HCT116 (cell line): ENCODE measurements at regions not wholly inside any gene's neighbourhood (a gene's known extent, or its start where the extent isn't known, plus 50 kb on each side); places are given as distances from the start of the nearest gene placed in this dataset.

Experiments
- CBX3 ChIP-seq: IDR thresholded peaks from 2 replicates; pipeline ENCODE4 v1.6.1; 2012; ENCODE audit warnings: low read depth
- EZH2 ChIP-seq: fragments of 200-600 bp; sonication (generic); IDR thresholded peaks from 2 replicates; pipeline ENCODE4 v1.6.1; 2017; ENCODE audit warnings: antibody characterized with exemption, mixed run types
- JUND ChIP-seq: IDR thresholded peaks from 2 replicates; pipeline ENCODE4 v1.6.1; 2012
- POLR2AphosphoS5 ChIP-seq: IDR thresholded peaks from 2 replicates; pipeline ENCODE4 v1.6.1; 2011; ENCODE audit warnings: mild to moderate bottlenecking, low read depth, low read length, moderate library complexity
- SIN3A ChIP-seq: IDR thresholded peaks from 2 replicates; pipeline ENCODE4 v1.6.1; 2012; ENCODE audit warnings: low read depth
- SP1 ChIP-seq: IDR thresholded peaks from 2 replicates; pipeline ENCODE4 v1.6.1; 2012; ENCODE audit warnings: low read depth
- TCF7L2 ChIP-seq: IDR thresholded peaks from 2 replicates; pipeline ENCODE4 v1.7.0; 2011; ENCODE audit warnings: borderline replicate concordance, inconsistent platforms; ENCODE audit not compliant: insufficient read depth, insufficient read length; ENCODE audit errors: extremely low read depth
- TF ChIP-seq, protein P1 (sequence below), 3 experiments: fragments of 200-600 bp in 1 of 3; sonication (generic) in 1 of 3; IDR thresholded peaks in 2 of 3; conservative IDR thresholded peaks in 1 of 3; 2 replicates each; pipeline ENCODE4 v1.5.1; 2012 to 2017; ENCODE audit warnings: low read depth in 2 of 3, low read length in 2 of 3, antibody characterized with exemption in 1 of 3, borderline replicate concordance in 1 of 3, control low read depth in 1 of 3, mild to moderate bottlenecking in 1 of 3, mixed read lengths in 1 of 3, mixed run types in 1 of 3, moderate library complexity in 1 of 3; ENCODE audit not compliant: insufficient read depth in 1 of 3
- TF ChIP-seq, protein P2 (sequence below): IDR thresholded peaks from 2 replicates; pipeline ENCODE4 v1.6.1; 2012
- TF ChIP-seq, protein P3 (sequence below): IDR thresholded peaks from 2 replicates; pipeline ENCODE4 v1.6.1; 2011; ENCODE audit warnings: mild to moderate bottlenecking, low read length, moderate library complexity; ENCODE audit not compliant: insufficient replicate concordance; ENCODE audit errors: extremely low read depth

DNA sequence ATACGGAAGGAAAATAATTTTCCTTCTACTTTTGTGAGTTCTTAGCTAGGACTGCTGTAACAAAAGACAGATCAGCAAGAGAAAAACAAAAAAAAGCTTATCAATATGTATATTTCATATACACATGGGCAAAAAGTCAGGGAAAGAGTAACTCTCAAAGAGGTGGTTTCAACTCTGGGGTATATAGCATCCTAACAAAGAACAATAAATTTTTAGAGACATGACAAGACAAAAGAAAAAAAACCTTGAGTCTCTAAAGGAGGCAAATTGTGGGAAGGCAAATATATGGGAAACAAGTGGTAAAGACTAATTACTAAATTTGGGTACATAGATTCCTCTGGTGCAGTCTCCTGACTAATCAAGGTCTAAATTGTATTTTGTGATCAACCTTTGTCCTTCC is 93.2 kb downstream of the C5orf15 start:
- no peak for TF ChIP-seq POLR2AphosphoS5
- TF ChIP-seq, protein P1, sequence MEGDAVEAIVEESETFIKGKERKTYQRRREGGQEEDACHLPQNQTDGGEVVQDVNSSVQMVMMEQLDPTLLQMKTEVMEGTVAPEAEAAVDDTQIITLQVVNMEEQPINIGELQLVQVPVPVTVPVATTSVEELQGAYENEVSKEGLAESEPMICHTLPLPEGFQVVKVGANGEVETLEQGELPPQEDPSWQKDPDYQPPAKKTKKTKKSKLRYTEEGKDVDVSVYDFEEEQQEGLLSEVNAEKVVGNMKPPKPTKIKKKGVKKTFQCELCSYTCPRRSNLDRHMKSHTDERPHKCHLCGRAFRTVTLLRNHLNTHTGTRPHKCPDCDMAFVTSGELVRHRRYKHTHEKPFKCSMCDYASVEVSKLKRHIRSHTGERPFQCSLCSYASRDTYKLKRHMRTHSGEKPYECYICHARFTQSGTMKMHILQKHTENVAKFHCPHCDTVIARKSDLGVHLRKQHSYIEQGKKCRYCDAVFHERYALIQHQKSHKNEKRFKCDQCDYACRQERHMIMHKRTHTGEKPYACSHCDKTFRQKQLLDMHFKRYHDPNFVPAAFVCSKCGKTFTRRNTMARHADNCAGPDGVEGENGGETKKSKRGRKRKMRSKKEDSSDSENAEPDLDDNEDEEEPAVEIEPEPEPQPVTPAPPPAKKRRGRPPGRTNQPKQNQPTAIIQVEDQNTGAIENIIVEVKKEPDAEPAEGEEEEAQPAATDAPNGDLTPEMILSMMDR (IDR thresholded peaks at IDR 0.05 in 2 of 3, conservative IDR thresholded peaks at IDR 0.05 in 1 of 3; ENCODE audit: borderline replicate concordance in 1 of 3, insufficient read depth in 1 of 3, low read depth in 2 of 3, low read length in 2 of 3), result no peak
- TF ChIP-seq EZH2, result no peak
- no peak for TF ChIP-seq TCF7L2
- no peak for TF ChIP-seq SP1
- TF ChIP-seq SIN3A, result no peak
- TF ChIP-seq JUND, result no peak
- TF ChIP-seq, protein P2, sequence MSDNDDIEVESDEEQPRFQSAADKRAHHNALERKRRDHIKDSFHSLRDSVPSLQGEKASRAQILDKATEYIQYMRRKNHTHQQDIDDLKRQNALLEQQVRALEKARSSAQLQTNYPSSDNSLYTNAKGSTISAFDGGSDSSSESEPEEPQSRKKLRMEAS, result no peak
- TF ChIP-seq CBX3, result no peak
- TF ChIP-seq, protein P3, sequence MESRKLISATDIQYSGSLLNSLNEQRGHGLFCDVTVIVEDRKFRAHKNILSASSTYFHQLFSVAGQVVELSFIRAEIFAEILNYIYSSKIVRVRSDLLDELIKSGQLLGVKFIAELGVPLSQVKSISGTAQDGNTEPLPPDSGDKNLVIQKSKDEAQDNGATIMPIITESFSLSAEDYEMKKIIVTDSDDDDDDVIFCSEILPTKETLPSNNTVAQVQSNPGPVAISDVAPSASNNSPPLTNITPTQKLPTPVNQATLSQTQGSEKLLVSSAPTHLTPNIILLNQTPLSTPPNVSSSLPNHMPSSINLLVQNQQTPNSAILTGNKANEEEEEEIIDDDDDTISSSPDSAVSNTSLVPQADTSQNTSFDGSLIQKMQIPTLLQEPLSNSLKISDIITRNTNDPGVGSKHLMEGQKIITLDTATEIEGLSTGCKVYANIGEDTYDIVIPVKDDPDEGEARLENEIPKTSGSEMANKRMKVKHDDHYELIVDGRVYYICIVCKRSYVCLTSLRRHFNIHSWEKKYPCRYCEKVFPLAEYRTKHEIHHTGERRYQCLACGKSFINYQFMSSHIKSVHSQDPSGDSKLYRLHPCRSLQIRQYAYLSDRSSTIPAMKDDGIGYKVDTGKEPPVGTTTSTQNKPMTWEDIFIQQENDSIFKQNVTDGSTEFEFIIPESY, result no peak
